SK-N-MC (cell line): ENCODE measurements at regions not wholly inside any gene's neighbourhood (a gene's known extent, or its start where the extent isn't known, plus 50 kb on each side); places are given as distances from the start of the nearest gene placed in this dataset.

ENCODE experiments used
- EZH2 ChIP-seq: fragments of 200-600 bp; sonication (generic); IDR thresholded peaks from one replicate; pipeline ENCODE4 v1.6.1; 2017; ENCODE audit warnings: antibody characterized with exemption
- POLR2AphosphoS5 ChIP-seq: IDR thresholded peaks from 2 replicates; pipeline ENCODE4 v1.6.1; 2012; ENCODE audit warnings: mild to moderate bottlenecking, low read depth, low read length, borderline replicate concordance

GRCh38 chr11:70702040-70702648 is 303.8 kb downstream of the CTTN start:
- no peak for TF ChIP-seq POLR2AphosphoS5
- no peak for TF ChIP-seq EZH2
